GM20000 (cell line): ENCODE measurements at regions not wholly inside any gene's neighbourhood (a gene's known extent, or its start where the extent isn't known, plus 50 kb on each side); places are given as distances from the start of the nearest gene placed in this dataset.

Experiments
- DNase-seq: peaks from one replicate; pipeline ENCODE4 v3.0.0; 2012; ENCODE audit warnings: low spot score
- CTCF ChIP-seq: IDR thresholded peaks from 2 replicates; pipeline ENCODE4 v1.5.1; 2012; ENCODE audit warnings: mild to moderate bottlenecking, control low read depth; ENCODE audit errors: extremely low read depth, missing control alignments

GRCh38 chr16:60541535-60541934 lies 1494.7 kb downstream of the CDH8 start:
- DNase-seq: no peak
- TF ChIP-seq CTCF: no peak

- TF ChIP-seq CTCF: no peak
- no peak for DNase-seq
These were observed 1525.3 kb downstream of the CDH8 start for GRCh38 chr16:60510941-60511340.

GRCh38 chr16:60510208-60510607 lies 1526.0 kb downstream of the CDH8 start:
- no peak for TF ChIP-seq CTCF
- DNase-seq: no peak

GRCh38 chr16:60491273-60491672 lies 1545.0 kb downstream of the CDH8 start:
- TF ChIP-seq CTCF: no peak
- no peak for DNase-seq

- TF ChIP-seq CTCF: no peak
- DNase-seq: no peak
These were observed 1550.3 kb downstream of the CDH8 start for GRCh38 chr16:60485872-60486489.

GRCh38 chr16:60484901-60485300 lies 1551.3 kb downstream of the CDH8 start:
- DNase-seq: no peak
- TF ChIP-seq CTCF: no peak

- TF ChIP-seq CTCF: no peak
- DNase-seq: no peak
These were observed 1554.6 kb downstream of the CDH8 start for GRCh38 chr16:60481591-60481990.
